Activated CD8-positive, alpha-beta memory T cell treated with anti-CD3 and anti-CD28 coated beads for 1 hour (primary cell): ENCODE measurements at regions not wholly inside any gene's neighbourhood (a gene's known extent, or its start where the extent isn't known, plus 50 kb on each side); places are given as distances from the start of the nearest gene placed in this dataset.
"Not testable (repeated sequence)": the region's sequence is repeated elsewhere in the genome, so short reads cannot be mapped to it uniquely, and the experiment has no call there.

Source experiments
- DNase-seq, 2 donors: peaks; one replicate each; pipeline ENCODE4 v3.0.0-alpha.2; 2020; ENCODE audit warnings: low read depth in 1 of 2; ENCODE audit errors: extremely low read depth in 1 of 2

GRCh38 chr9:31520301-31521085 lies 864.0 kb upstream of the ACO1 start:
- no peak for DNase-seq

GRCh38 chr9:31535651-31536050 lies 848.8 kb upstream of the ACO1 start:
- DNase-seq, result no peak

GRCh38 chr9:31536471-31536870 lies 848.0 kb upstream of the ACO1 start:
- DNase-seq, result no peak

GRCh38 chr9:31541721-31542281 lies 842.6 kb upstream of the ACO1 start:
- no peak for DNase-seq

GRCh38 chr9:31542384-31543055 lies 841.9 kb upstream of the ACO1 start:
- no peak for DNase-seq

GRCh38 chr9:31554941-31555340 lies 829.5 kb upstream of the ACO1 start:
- no peak for DNase-seq

- DNase-seq, result no peak
Measured at GRCh38 chr9:31556667-31557463, 827.6 kb upstream of the ACO1 start.

- DNase-seq, result not testable (repeated sequence)
Measured at GRCh38 chr9:31572190-31572589, 812.3 kb upstream of the ACO1 start.

- DNase-seq, result no peak
Measured at GRCh38 chr9:31573561-31573960, 810.9 kb upstream of the ACO1 start.

- DNase-seq, result no peak
Measured at GRCh38 chr9:31574006-31574765, 810.3 kb upstream of the ACO1 start.

- no peak for DNase-seq
Measured at GRCh38 chr9:31582071-31582470, 802.4 kb upstream of the ACO1 start.

- DNase-seq, result no peak
Measured at GRCh38 chr9:31582561-31582960, 801.9 kb upstream of the ACO1 start.

- no peak for DNase-seq
Measured at GRCh38 chr9:31585158-31585557, 799.3 kb upstream of the ACO1 start.

GRCh38 chr9:31587146-31587545 lies 797.3 kb upstream of the ACO1 start:
- no peak for DNase-seq

- DNase-seq, result no peak
Measured at GRCh38 chr9:31588006-31588405, 796.4 kb upstream of the ACO1 start.

GRCh38 chr9:31588756-31589155 lies 795.7 kb upstream of the ACO1 start:
- DNase-seq, result no peak

GRCh38 chr9:31590091-31590490 lies 794.4 kb upstream of the ACO1 start:
- DNase-seq, result no peak

GRCh38 chr9:31597086-31597485 lies 787.4 kb upstream of the ACO1 start:
- not testable (repeated sequence) for DNase-seq

- no peak for DNase-seq
Measured at GRCh38 chr9:31597977-31598376, 786.5 kb upstream of the ACO1 start.

GRCh38 chr9:31601666-31602065 lies 782.8 kb upstream of the ACO1 start:
- no peak for DNase-seq

- DNase-seq, result no peak
Measured at GRCh38 chr9:31604531-31604930, 779.9 kb upstream of the ACO1 start.
